GM12872 (cell line): ENCODE measurements at regions not wholly inside any gene's neighbourhood (a gene's known extent, or its start where the extent isn't known, plus 50 kb on each side); places are given as distances from the start of the nearest gene placed in this dataset.

Experiments
- TF ChIP-seq, protein P1 (sequence below): IDR thresholded peaks from 3 replicates; pipeline ENCODE4 v1.5.1; 2011; ENCODE audit warnings: low read depth, mild to moderate bottlenecking, low read length, moderate library complexity; ENCODE audit not compliant: insufficient read depth

DNA sequence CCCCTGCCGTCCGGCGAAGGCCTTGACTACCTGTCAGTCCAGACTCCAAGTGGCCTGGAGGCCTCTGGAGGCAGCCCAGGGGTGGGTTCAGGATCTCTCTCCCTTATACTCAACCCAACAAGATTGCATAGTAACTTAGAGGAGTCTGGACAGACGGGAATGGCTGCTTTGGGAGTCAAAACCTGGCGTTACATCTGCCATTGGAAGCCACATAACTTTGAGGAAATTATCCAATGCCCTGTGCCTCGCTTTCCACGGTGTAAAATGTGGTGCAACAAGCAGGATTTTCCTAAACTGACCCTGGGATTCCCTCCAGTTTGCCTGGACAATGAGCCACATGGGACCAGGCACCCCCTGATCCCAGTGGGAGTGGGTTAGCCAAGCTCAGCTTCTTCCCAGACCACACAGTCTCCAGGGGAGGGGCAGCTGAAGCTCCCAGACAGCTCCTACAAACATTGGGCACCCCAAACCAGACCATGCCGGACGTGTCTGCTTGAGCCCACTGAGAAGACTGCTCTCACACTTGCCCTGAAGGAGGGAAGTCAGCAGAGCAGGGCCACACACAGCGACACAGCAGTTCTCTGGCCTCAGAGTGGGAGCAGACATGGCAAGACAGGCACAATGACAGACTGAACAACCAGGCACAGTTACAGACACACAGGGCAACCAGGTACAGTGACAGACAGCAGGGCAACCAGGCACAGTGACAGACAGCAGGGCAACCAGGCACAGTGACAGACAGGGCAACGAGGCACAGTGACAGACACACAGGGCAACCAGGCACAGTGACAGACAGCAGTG lies 65.6 kb upstream of the RAB6C start:
- TF ChIP-seq, protein P1, sequence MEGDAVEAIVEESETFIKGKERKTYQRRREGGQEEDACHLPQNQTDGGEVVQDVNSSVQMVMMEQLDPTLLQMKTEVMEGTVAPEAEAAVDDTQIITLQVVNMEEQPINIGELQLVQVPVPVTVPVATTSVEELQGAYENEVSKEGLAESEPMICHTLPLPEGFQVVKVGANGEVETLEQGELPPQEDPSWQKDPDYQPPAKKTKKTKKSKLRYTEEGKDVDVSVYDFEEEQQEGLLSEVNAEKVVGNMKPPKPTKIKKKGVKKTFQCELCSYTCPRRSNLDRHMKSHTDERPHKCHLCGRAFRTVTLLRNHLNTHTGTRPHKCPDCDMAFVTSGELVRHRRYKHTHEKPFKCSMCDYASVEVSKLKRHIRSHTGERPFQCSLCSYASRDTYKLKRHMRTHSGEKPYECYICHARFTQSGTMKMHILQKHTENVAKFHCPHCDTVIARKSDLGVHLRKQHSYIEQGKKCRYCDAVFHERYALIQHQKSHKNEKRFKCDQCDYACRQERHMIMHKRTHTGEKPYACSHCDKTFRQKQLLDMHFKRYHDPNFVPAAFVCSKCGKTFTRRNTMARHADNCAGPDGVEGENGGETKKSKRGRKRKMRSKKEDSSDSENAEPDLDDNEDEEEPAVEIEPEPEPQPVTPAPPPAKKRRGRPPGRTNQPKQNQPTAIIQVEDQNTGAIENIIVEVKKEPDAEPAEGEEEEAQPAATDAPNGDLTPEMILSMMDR, result no peak

DNA sequence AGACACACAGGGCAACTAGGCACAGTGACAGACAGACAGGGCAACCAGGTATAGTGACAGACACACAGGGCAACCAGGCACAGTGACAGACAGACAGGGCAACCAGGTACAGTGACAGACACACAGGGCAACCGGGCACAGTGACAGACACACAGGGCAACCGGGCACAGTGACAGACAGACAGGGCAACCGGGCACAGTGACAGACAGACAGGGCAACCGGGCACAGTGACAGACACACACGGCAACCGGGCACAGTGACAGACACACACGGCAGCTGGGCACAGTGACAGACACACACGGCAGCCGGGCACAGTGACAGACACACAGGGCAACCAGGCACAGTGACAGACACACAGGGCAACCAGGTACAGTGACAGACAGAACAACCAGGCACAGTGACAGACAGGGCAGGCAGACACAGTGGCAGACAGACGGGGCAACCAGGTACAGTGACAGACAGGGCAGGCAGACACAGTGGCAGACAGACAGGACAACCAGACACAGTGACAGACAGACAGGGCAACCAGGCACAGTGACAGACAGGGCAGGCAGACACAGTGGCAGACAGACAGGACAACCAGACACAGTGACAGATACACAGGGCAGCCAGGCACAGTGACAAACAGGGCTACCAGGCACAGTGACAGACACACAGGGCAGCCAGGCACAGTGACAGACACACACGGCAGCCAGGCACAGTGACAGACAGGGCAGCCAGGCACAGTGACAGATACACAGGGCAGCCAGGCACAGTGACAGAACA lies 64.7 kb upstream of the RAB6C start:
- TF ChIP-seq, protein P1, result no peak

DNA sequence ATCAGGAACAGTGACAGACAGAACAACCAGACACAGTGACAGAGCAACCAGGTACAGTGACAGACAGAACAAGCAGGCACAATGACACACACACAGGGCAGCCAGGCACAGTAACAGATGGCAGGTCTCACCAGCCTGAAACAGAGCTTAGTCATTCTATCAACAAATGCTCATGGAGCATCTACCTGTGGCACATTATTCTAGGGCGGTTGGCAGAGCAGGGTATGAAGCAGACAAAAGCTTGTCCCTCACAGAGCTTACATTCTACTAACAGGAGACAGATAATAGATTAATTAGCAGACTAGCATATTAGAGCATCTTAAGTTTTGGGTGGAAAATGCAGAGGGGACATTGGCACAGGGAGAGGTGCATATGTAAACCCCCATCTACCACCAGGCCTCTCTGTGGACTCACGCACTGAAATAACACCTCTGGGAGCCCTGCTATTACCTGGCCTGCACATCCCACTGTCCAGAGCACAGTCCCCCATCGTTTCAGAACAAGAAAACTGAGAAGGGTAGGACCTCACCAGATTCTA lies 64.1 kb upstream of the RAB6C start:
- TF ChIP-seq, protein P1, result no peak

DNA sequence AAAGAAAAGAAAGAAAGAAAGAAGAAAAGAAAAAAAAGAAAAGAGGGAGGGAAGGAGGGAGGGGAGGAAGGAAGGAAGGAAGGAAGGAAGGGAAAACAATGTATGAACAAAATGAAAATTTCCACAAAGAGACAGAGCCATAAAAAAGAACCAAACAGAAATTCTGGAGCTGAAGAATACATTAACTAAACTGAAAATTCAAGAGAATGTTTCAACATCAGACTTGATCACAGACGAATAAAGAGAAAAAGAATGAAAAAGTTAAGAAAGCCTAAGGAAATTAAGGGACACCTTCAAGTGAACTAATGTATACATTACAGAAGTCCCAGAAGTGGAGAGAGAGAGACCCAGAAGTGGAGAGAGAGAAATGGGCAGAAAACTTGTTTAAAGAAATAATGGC lies 60.9 kb upstream of the RAB6C start:
- TF ChIP-seq, protein P1, result no peak

DNA sequence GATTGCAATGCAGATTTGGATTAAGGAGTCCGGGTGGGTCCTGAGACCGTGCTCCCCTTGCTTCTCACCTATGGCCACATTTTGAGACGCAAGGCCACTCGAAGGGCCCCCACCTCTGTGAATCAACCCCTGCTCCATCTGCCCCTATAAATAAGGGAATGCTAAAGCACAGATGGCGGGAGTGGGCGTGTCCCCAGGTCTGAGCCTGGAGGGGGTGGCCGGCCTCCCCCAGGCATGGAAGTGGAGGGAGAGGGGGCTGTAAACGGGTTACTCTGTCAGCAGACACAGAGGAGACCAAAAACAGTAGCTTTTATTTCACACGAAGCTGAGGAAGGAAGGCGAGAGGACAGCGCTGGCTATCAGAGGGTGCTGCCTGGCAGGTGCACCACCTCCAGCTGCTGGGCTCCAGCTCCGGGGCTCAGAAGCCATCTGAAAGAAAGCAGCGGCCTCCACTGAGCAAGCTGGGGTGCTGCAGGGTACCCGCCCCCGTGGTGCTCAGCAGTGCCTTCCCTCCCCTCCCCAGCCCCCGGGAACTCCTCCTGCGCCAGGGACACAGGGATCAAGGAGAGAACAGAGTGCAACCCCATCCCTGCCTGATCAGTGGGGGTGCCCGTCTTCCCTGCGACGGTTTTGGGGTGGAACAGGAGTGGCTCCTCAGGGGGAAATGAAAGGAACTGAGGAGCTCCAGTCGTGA lies 56.7 kb upstream of the RAB6C start:
- TF ChIP-seq, protein P1, result 0 out of 3 replicates have a peak, but pooled peaks have one; percentile 7

DNA sequence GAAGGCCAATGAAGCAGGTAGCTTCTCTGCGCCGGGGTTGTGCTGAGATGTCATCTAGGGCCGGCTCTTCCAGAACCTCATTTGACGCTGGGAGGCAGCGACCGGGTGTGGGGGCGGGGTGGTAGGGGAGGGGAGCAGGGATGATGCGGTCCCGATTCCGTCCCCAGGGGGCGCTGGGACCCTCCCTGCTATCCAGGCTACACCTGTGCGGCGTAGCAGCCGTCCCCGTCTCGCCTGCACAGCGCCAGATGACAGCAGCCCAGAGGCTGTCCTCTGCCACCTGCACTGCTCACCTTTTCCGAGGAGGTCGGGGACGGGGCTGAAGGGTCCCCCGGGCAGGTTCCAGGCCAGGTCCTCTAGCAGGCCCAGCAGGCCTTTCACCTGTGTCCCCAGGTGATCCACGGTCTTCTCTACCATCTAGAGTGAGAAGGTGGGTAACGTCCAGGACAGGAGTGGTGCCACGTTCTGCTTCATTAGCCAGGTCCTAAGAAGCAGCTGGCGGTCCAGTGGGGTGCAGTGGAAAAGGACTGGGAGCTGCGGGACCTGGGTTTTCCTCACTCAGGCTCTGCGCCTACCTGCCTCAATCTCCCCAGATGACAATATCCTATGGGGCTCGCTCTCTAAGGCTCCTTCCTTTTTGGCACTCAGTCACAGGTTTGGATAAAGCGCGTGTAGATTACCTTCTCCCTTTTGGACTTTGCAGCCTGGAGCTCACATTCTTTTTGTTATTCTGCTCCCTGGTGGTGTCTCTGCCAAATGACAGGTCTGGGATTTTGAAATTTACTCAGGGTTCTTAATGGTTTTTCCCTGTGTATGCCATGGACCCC lies 56.0 kb upstream of the RAB6C start:
- TF ChIP-seq, protein P1, result peak; percentile 44
